SHP77 treated with DMSO at 0.1 percent for 48 hours (cell line): ENCODE measurements at regions not wholly inside any gene's neighbourhood (a gene's known extent, or its start where the extent isn't known, plus 50 kb on each side); places are given as distances from the start of the nearest gene placed in this dataset.
"Not testable (repeated sequence)": the region's sequence is repeated elsewhere in the genome, so short reads cannot be mapped to it uniquely, and the experiment has no call there.

ENCODE experiments used
- DNase-seq: peaks from one replicate; lab custom pipeline; 2025; lab: John Stamatoyannopoulos, UW

GRCh38 chr20:26120920-26121319 lies 424.3 kb upstream of the ZNF337 start:
- DNase-seq = not testable (repeated sequence)

- DNase-seq = not testable (repeated sequence)
Observed at GRCh38 chr20:26094498-26094897, 397.8 kb upstream of the ZNF337 start.

GRCh38 chr20:26091921-26092320 lies 395.3 kb upstream of the ZNF337 start:
- not testable (repeated sequence) for DNase-seq

GRCh38 chr20:26086195-26086594 lies 389.5 kb upstream of the ZNF337 start:
- not testable (repeated sequence) for DNase-seq

GRCh38 chr20:26073972-26074371 lies 377.3 kb upstream of the ZNF337 start:
- not testable (repeated sequence) for DNase-seq

- not testable (repeated sequence) for DNase-seq
Observed at GRCh38 chr20:26059324-26059723, 362.7 kb upstream of the ZNF337 start.

GRCh38 chr20:26058446-26058845 lies 361.8 kb upstream of the ZNF337 start:
- not testable (repeated sequence) for DNase-seq

GRCh38 chr20:26057135-26057752 lies 360.6 kb upstream of the ZNF337 start:
- DNase-seq = not testable (repeated sequence)

- DNase-seq = not testable (repeated sequence)
Observed at GRCh38 chr20:26025792-26026191, 329.1 kb upstream of the ZNF337 start.

- DNase-seq = not testable (repeated sequence)
Observed at GRCh38 chr20:26010942-26011276, 314.3 kb upstream of the ZNF337 start.

- not testable (repeated sequence) for DNase-seq
Observed at GRCh38 chr20:26010224-26010941, 313.7 kb upstream of the ZNF337 start.

- DNase-seq = not testable (repeated sequence)
Observed at GRCh38 chr20:26009402-26010223, 313.0 kb upstream of the ZNF337 start.

GRCh38 chr20:26008026-26008425 lies 311.4 kb upstream of the ZNF337 start:
- not testable (repeated sequence) for DNase-seq

- DNase-seq = not testable (repeated sequence)
Observed at GRCh38 chr20:26006164-26006563, 309.5 kb upstream of the ZNF337 start.

GRCh38 chr20:26003959-26004358 lies 307.3 kb upstream of the ZNF337 start:
- DNase-seq = not testable (repeated sequence)

GRCh38 chr20:25997367-25998038 lies 300.9 kb upstream of the ZNF337 start:
- DNase-seq = not testable (repeated sequence)

GRCh38 chr20:25992146-25992545 lies 295.5 kb upstream of the ZNF337 start:
- no peak for DNase-seq

GRCh38 chr20:25991756-25992130 lies 295.1 kb upstream of the ZNF337 start:
- no peak for DNase-seq

- DNase-seq = no peak
Observed at GRCh38 chr20:25991051-25991755, 294.6 kb upstream of the ZNF337 start.

GRCh38 chr20:25989686-25990085 lies 293.0 kb upstream of the ZNF337 start:
- not testable (repeated sequence) for DNase-seq

- DNase-seq = no peak
Observed at GRCh38 chr20:25989196-25989595, 292.5 kb upstream of the ZNF337 start.
